ENCODE measurements at regions not wholly inside any gene's neighbourhood (a gene's known extent, or its start where the extent isn't known, plus 50 kb on each side); places are given as distances from the start of the nearest gene placed in this dataset.

DNA sequence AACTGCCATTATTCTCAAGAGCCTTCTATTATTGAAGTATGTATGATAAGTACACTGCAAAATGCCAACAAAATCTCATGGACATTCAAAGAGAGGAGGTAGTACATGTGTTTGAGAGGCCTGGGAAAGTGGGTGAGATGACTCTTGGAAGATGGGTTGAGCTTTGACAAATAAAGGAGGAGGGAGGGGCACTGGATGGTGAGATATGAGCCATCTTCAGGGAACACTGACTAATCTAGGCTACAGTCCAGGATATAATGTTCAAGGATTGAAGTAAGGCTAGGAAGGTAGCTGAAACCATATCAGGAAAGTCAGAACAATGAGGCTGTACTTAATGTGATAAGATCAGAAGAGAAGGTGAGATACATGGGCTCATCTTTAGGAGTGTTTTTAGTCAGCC is 559.7 kb downstream of the ZEB2 start:
- H3K4me3 ChIP-seq (ENCODE audit: low read depth, low read length): no peak overlapping the region
- H3K36me3 ChIP-seq (ENCODE audit: control insufficient read depth in 2 of 2, insufficient read depth in 1 of 2, low read length in 2 of 2): no peaks in the 10 kb centered on the region
- TF ChIP-seq ZNF302 (tag by site-specific recombination; IDR thresholded peaks at IDR 0.05; ENCODE audit: low read depth): no peak
- TF ChIP-seq, protein P1, sequence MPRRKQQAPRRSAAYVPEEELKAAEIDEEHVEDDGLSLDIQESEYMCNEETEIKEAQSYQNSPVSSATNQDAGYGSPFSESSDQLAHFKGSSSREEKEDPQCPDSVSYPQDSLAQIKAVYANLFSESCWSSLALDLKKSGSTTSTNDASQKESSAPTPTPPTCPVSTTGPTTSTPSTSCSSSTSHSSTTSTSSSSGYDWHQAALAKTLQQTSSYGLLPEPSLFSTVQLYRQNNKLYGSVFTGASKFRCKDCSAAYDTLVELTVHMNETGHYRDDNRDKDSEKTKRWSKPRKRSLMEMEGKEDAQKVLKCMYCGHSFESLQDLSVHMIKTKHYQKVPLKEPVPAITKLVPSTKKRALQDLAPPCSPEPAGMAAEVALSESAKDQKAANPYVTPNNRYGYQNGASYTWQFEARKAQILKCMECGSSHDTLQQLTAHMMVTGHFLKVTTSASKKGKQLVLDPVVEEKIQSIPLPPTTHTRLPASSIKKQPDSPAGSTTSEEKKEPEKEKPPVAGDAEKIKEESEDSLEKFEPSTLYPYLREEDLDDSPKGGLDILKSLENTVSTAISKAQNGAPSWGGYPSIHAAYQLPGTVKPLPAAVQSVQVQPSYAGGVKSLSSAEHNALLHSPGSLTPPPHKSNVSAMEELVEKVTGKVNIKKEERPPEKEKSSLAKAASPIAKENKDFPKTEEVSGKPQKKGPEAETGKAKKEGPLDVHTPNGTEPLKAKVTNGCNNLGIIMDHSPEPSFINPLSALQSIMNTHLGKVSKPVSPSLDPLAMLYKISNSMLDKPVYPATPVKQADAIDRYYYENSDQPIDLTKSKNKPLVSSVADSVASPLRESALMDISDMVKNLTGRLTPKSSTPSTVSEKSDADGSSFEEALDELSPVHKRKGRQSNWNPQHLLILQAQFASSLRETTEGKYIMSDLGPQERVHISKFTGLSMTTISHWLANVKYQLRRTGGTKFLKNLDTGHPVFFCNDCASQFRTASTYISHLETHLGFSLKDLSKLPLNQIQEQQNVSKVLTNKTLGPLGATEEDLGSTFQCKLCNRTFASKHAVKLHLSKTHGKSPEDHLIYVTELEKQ (tag by site-specific recombination; IDR thresholded peaks at IDR 0.05; ENCODE audit: borderline replicate concordance): no peak
- TF ChIP-seq, protein P2, sequence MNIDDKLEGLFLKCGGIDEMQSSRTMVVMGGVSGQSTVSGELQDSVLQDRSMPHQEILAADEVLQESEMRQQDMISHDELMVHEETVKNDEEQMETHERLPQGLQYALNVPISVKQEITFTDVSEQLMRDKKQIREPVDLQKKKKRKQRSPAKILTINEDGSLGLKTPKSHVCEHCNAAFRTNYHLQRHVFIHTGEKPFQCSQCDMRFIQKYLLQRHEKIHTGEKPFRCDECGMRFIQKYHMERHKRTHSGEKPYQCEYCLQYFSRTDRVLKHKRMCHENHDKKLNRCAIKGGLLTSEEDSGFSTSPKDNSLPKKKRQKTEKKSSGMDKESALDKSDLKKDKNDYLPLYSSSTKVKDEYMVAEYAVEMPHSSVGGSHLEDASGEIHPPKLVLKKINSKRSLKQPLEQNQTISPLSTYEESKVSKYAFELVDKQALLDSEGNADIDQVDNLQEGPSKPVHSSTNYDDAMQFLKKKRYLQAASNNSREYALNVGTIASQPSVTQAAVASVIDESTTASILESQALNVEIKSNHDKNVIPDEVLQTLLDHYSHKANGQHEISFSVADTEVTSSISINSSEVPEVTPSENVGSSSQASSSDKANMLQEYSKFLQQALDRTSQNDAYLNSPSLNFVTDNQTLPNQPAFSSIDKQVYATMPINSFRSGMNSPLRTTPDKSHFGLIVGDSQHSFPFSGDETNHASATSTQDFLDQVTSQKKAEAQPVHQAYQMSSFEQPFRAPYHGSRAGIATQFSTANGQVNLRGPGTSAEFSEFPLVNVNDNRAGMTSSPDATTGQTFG (tag by site-specific recombination; IDR thresholded peaks at IDR 0.05; ENCODE audit: borderline replicate concordance): no peak
- TF ChIP-seq ZNF23 (tag by site-specific recombination; IDR thresholded peaks at IDR 0.05; ENCODE audit: borderline replicate concordance): no peak
- no peak for TF ChIP-seq ZNF214 (tag by site-specific recombination; IDR thresholded peaks at IDR 0.05; ENCODE audit: borderline replicate concordance)
- TF ChIP-seq GLIS2 (tag by site-specific recombination; IDR thresholded peaks at IDR 0.05): no peak
- TF ChIP-seq, protein P3, sequence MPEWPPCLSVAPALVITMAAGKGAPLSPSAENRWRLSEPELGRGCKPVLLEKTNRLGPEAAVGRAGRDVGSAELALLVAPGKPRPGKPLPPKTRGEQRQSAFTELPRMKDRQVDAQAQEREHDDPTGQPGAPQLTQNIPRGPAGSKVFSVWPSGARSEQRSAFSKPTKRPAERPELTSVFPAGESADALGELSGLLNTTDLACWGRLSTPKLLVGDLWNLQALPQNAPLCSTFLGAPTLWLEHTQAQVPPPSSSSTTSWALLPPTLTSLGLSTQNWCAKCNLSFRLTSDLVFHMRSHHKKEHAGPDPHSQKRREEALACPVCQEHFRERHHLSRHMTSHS (tag by site-specific recombination; IDR thresholded peaks at IDR 0.05): no peak
- TF ChIP-seq, protein P4, sequence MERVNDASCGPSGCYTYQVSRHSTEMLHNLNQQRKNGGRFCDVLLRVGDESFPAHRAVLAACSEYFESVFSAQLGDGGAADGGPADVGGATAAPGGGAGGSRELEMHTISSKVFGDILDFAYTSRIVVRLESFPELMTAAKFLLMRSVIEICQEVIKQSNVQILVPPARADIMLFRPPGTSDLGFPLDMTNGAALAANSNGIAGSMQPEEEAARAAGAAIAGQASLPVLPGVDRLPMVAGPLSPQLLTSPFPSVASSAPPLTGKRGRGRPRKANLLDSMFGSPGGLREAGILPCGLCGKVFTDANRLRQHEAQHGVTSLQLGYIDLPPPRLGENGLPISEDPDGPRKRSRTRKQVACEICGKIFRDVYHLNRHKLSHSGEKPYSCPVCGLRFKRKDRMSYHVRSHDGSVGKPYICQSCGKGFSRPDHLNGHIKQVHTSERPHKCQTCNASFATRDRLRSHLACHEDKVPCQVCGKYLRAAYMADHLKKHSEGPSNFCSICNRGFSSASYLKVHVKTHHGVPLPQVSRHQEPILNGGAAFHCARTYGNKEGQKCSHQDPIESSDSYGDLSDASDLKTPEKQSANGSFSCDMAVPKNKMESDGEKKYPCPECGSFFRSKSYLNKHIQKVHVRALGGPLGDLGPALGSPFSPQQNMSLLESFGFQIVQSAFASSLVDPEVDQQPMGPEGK (tag by site-specific recombination; IDR thresholded peaks at IDR 0.05): no peak
- no peak for TF ChIP-seq ZNF501 (tag by site-specific recombination; IDR thresholded peaks at IDR 0.05)
- TF ChIP-seq, protein P5, sequence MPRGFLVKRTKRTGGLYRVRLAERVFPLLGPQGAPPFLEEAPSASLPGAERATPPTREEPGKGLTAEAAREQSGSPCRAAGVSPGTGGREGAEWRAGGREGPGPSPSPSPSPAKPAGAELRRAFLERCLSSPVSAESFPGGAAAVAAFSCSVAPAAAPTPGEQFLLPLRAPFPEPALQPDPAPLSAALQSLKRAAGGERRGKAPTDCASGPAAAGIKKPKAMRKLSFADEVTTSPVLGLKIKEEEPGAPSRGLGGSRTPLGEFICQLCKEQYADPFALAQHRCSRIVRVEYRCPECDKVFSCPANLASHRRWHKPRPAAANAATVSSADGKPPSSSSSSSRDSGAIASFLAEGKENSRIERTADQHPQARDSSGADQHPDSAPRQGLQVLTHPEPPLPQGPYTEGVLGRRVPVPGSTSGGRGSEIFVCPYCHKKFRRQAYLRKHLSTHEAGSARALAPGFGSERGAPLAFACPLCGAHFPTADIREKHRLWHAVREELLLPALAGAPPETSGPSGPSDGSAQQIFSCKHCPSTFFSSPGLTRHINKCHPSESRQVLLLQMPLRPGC (tag by site-specific recombination; IDR thresholded peaks at IDR 0.05): no peak
- TF ChIP-seq ZNF311 (tag by site-specific recombination; IDR thresholded peaks at IDR 0.05; ENCODE audit: borderline replicate concordance): no peak
- TF ChIP-seq KLF9 (tag by site-specific recombination; IDR thresholded peaks at IDR 0.05; ENCODE audit: low read depth): no peak
- no peak for TF ChIP-seq ZFP3 (tag by site-specific recombination; IDR thresholded peaks at IDR 0.05; ENCODE audit: low read depth)
- TF ChIP-seq ZNF350 (tag by site-specific recombination; IDR thresholded peaks at IDR 0.05): no peak
- ChIA-PET POLR2A (no interaction called here), CTCF (no interaction called here)
- no peaks in the 10 kb centered on the region for H3K4me1 ChIP-seq (ENCODE audit: control insufficient read depth, insufficient read depth, low read length)
- H3K9me3 ChIP-seq (ENCODE audit: control insufficient read depth, insufficient read depth, low read depth, low read length): no peaks in the 10 kb centered on the region
- no peak overlapping the region for H3K27ac ChIP-seq (ENCODE audit: extremely low read depth, low read depth, low read length)

DNA sequence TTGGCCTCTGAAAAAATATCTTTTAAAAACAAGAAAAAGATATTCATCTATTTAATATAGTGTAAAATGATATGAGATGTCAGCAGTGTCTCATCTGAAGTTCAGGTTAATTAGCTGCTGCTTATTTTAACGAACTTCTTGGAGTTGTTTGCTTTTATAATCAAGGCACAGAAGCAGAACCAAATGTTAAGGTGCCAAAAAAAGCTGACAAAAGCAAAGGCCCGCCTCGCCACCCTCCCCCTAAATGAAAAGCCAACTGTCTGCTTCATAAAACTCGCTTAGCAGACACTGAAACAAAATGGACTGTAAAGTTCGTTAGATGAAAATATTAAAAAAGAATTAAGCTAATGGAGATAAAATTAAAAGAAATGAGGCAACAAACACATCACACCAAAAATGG is 562.6 kb downstream of the ZEB2 start:
- Histone ChIP-seq H3K27ac (ENCODE audit: extremely low read depth, low read depth, low read length) (no peak overlapping the region), H3K4me3 (ENCODE audit: low read depth, low read length) (no peak overlapping the region), H3K36me3 (ENCODE audit: control insufficient read depth in 2 of 2, insufficient read depth in 1 of 2, low read length in 2 of 2) (no peaks in the 10 kb centered on the region), H3K4me1 (ENCODE audit: control insufficient read depth, insufficient read depth, low read length) (no peaks in the 10 kb centered on the region), H3K9me3 (ENCODE audit: control insufficient read depth, insufficient read depth, low read depth, low read length) (no peaks in the 10 kb centered on the region)
- POLR2A ChIA-PET: no interaction called here
- CTCF ChIA-PET: no interaction called here
- TF ChIP-seq ZNF621 (tag by site-specific recombination; IDR thresholded peaks at IDR 0.05) (no peak), ZNF354C (tag by site-specific recombination; IDR thresholded peaks at IDR 0.05; ENCODE audit: borderline replicate concordance, low read depth) (no peak), ZBTB48 (tag by site-specific recombination; IDR thresholded peaks at IDR 0.05) (no peak), ZNF23 (tag by site-specific recombination; IDR thresholded peaks at IDR 0.05; ENCODE audit: borderline replicate concordance) (no peak), ZNF549 (tag by site-specific recombination; IDR thresholded peaks at IDR 0.05) (no peak), ZNF221 (tag by site-specific recombination; IDR thresholded peaks at IDR 0.05; ENCODE audit: borderline replicate concordance) (no peak), ZNF248 (tag by site-specific recombination; IDR thresholded peaks at IDR 0.05) (no peak)
- TF ChIP-seq, protein P6, sequence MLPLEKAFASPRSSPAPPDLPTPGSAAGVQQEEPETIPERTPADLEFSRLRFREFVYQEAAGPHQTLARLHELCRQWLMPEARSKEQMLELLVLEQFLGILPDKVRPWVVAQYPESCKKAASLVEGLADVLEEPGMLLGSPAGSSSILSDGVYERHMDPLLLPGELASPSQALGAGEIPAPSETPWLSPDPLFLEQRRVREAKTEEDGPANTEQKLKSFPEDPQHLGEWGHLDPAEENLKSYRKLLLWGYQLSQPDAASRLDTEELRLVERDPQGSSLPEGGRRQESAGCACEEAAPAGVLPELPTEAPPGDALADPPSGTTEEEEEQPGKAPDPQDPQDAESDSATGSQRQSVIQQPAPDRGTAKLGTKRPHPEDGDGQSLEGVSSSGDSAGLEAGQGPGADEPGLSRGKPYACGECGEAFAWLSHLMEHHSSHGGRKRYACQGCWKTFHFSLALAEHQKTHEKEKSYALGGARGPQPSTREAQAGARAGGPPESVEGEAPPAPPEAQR (tag by site-specific recombination; IDR thresholded peaks at IDR 0.05): no peak
- TF ChIP-seq, protein P7, sequence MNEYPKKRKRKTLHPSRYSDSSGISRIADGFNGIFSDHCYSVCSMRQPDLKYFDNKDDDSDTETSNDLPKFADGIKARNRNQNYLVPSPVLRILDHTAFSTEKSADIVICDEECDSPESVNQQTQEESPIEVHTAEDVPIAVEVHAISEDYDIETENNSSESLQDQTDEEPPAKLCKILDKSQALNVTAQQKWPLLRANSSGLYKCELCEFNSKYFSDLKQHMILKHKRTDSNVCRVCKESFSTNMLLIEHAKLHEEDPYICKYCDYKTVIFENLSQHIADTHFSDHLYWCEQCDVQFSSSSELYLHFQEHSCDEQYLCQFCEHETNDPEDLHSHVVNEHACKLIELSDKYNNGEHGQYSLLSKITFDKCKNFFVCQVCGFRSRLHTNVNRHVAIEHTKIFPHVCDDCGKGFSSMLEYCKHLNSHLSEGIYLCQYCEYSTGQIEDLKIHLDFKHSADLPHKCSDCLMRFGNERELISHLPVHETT (tag by site-specific recombination; IDR thresholded peaks at IDR 0.05): no peak
